ENCODE measurements at regions not wholly inside any gene's neighbourhood (a gene's known extent, or its start where the extent isn't known, plus 50 kb on each side); places are given as distances from the start of the nearest gene placed in this dataset.

DNA sequence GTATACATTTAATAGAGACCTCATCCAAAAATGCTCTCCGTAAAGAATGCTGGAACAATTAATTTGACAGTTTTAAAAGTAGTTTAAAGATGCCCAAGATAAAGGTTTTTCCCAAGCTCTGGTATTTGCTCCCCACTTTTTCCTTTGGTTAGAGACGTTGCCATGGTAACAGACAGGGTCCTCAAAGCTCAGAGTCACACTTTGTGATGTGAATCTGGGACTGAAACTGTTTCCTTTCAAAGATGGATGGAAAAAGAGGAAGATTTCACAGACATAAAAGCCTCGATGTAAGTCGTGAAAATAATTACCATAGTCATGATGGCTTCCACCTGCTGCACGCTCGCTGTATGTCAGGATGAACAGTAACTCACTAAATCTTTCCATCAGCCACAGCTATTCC is 229.5 kb downstream of the MSX2 start:
- Histone ChIP-seq H3K9me2 (ENCODE audit: low read depth, low read length) (no peaks in the 10 kb centered on the region), H4K20me1 (ENCODE audit: insufficient read depth, low read length) (no peaks in the 10 kb centered on the region), H3K79me2 (ENCODE audit: insufficient read depth, low read length) (no peaks in the 10 kb centered on the region), H3K9ac (ENCODE audit: low read length) (no peak overlapping the region), H3F3A (ENCODE audit: insufficient read depth, low read length) (no peaks in the 10 kb centered on the region), H3K4me2 (ENCODE audit: low read length) (no peak overlapping the region), H3K27me3 (ENCODE audit: insufficient read depth, low read length) (no peaks in the 10 kb centered on the region), H3K9me3 (ENCODE audit: low read length) (no peaks in the 10 kb centered on the region), H3K36me3 (ENCODE audit: insufficient read depth, low read length) (no peaks in the 10 kb centered on the region), H2AFZ (ENCODE audit: low read length) (no peak overlapping the region), H3K4me3 (ENCODE audit: low read depth, low read length, poor library complexity, severe bottlenecking) (no peak overlapping the region), H3K27ac (ENCODE audit: low read depth, low read length, poor library complexity, severe bottlenecking) (no peak overlapping the region), H3K4me1 (ENCODE audit: insufficient read depth, low read length, severe bottlenecking) (no peaks in the 10 kb centered on the region)
- TF ChIP-seq, protein P1, sequence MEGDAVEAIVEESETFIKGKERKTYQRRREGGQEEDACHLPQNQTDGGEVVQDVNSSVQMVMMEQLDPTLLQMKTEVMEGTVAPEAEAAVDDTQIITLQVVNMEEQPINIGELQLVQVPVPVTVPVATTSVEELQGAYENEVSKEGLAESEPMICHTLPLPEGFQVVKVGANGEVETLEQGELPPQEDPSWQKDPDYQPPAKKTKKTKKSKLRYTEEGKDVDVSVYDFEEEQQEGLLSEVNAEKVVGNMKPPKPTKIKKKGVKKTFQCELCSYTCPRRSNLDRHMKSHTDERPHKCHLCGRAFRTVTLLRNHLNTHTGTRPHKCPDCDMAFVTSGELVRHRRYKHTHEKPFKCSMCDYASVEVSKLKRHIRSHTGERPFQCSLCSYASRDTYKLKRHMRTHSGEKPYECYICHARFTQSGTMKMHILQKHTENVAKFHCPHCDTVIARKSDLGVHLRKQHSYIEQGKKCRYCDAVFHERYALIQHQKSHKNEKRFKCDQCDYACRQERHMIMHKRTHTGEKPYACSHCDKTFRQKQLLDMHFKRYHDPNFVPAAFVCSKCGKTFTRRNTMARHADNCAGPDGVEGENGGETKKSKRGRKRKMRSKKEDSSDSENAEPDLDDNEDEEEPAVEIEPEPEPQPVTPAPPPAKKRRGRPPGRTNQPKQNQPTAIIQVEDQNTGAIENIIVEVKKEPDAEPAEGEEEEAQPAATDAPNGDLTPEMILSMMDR (IDR thresholded peaks at IDR 0.05; ENCODE audit: low read length), result no peak
- TF ChIP-seq EZH2 (IDR thresholded peaks at IDR 0.05; ENCODE audit: borderline replicate concordance, low read length), result no peak

DNA sequence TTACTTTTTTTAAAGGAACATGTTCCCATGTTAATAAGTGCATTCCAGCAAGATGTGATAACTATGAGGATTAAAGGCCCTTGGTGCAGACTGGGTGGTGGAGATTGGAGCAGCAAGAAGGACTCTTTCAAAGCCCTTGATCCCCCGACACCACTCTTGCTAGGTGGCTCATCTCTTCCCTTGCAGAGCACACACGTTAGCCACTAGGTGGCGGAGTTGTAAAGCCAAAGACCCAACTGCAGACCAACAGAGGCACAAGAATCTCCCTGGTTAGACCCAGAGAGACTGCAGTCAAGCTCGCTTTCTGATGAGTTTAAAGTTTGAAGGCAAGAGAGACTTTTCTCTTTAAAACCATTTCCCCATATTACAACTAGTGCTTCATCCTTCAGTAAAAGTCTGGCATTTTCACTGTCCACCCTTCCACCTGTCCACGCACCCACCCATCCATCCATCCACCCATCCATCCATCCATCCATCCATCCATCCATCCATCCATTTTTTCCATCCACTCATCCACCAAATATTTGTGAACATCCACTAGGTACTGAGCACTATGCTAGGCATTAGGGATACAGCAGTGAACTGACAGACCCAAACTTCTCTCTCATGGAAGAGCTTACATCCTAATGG is 226.9 kb downstream of the MSX2 start:
- H3K36me3 ChIP-seq (ENCODE audit: insufficient read depth, low read length), result no peaks in the 10 kb centered on the region
- H2AFZ ChIP-seq (ENCODE audit: low read length), result no peak overlapping the region
- no peaks in the 10 kb centered on the region for H3K4me1 ChIP-seq (ENCODE audit: insufficient read depth, low read length, severe bottlenecking)
- H3K4me2 ChIP-seq (ENCODE audit: low read length), result no peak overlapping the region
- H3K9ac ChIP-seq (ENCODE audit: low read length), result no peak overlapping the region
- no peaks in the 10 kb centered on the region for H3K27me3 ChIP-seq (ENCODE audit: insufficient read depth, low read length)
- H4K20me1 ChIP-seq (ENCODE audit: insufficient read depth, low read length), result no peaks in the 10 kb centered on the region
- H3F3A ChIP-seq (ENCODE audit: insufficient read depth, low read length), result no peaks in the 10 kb centered on the region
- no peak for TF ChIP-seq EZH2 (IDR thresholded peaks at IDR 0.05; ENCODE audit: borderline replicate concordance, low read length)
- TF ChIP-seq, protein P1 (IDR thresholded peaks at IDR 0.05; ENCODE audit: low read length), result peak; percentile 86
- no peak overlapping the region for H3K27ac ChIP-seq (ENCODE audit: low read depth, low read length, poor library complexity, severe bottlenecking)
- no peaks in the 10 kb centered on the region for H3K79me2 ChIP-seq (ENCODE audit: insufficient read depth, low read length)
- no peaks in the 10 kb centered on the region for H3K9me2 ChIP-seq (ENCODE audit: low read depth, low read length)
- H3K4me3 ChIP-seq (ENCODE audit: low read depth, low read length, poor library complexity, severe bottlenecking), result no peak overlapping the region
- H3K9me3 ChIP-seq (ENCODE audit: low read length), result no peaks in the 10 kb centered on the region

DNA sequence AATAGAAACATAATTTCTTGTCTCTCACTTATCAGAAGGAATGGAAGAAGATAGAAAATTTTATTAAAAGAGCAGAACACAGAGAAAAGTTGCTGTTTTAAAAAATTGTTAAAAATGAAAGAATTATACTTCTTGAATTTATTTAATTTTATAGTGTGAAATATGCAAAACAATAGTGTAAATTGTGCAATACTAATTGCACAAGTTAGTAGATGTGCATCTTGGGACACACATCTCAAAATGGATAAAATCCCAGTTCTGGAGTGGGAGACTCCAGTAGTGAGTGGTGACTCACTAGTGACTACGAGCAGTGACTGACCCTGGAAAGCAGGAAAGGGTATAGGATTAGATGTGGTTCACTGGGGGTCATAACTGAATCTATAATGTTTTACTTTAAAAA is 223.2 kb downstream of the MSX2 start:
- no peak overlapping the region for H2AFZ ChIP-seq (ENCODE audit: low read length)
- no peak overlapping the region for H3K27ac ChIP-seq (ENCODE audit: low read depth, low read length, poor library complexity, severe bottlenecking)
- no peak overlapping the region for H3K9ac ChIP-seq (ENCODE audit: low read length)
- no peaks in the 10 kb centered on the region for H3K4me1 ChIP-seq (ENCODE audit: insufficient read depth, low read length, severe bottlenecking)
- no peak overlapping the region for H3K4me3 ChIP-seq (ENCODE audit: low read depth, low read length, poor library complexity, severe bottlenecking)
- no peaks in the 10 kb centered on the region for H4K20me1 ChIP-seq (ENCODE audit: insufficient read depth, low read length)
- H3K79me2 ChIP-seq (ENCODE audit: insufficient read depth, low read length), result no peaks in the 10 kb centered on the region
- no peaks in the 10 kb centered on the region for H3K9me2 ChIP-seq (ENCODE audit: low read depth, low read length)
- no peaks in the 10 kb centered on the region for H3K9me3 ChIP-seq (ENCODE audit: low read length)
- TF ChIP-seq EZH2 (IDR thresholded peaks at IDR 0.05; ENCODE audit: borderline replicate concordance, low read length), result no peak
- TF ChIP-seq, protein P1 (IDR thresholded peaks at IDR 0.05; ENCODE audit: low read length), result no peak
- H3K36me3 ChIP-seq (ENCODE audit: insufficient read depth, low read length), result no peaks in the 10 kb centered on the region
- no peaks in the 10 kb centered on the region for H3F3A ChIP-seq (ENCODE audit: insufficient read depth, low read length)
- no peak overlapping the region for H3K4me2 ChIP-seq (ENCODE audit: low read length)
- no peaks in the 10 kb centered on the region for H3K27me3 ChIP-seq (ENCODE audit: insufficient read depth, low read length)

Measured in OCI-LY1 (cell line).